ENCODE measurements at regions not wholly inside any gene's neighbourhood (a gene's known extent, or its start where the extent isn't known, plus 50 kb on each side); places are given as distances from the start of the nearest gene placed in this dataset.

DNA sequence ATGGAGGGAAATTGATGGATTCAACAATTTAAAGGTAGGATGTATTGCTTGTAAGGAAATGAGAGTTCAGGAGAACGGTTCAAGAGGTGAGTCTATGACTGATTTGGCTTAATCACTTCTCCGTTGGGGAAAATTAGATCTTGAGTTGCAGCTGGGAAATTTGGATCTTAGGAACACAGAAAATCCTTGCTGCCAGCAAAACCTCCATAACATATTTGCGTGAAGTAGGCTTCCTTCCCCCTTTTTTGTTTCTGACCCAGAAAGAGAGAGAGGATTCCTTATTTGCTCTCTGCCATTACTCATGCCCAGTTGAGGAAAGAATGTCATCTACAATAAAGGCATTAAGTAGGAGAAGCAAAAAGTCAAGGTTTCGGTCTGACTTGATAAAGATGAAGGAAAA, 73.5 kb upstream of the PDC start:
- TF ChIP-seq, protein P1, sequence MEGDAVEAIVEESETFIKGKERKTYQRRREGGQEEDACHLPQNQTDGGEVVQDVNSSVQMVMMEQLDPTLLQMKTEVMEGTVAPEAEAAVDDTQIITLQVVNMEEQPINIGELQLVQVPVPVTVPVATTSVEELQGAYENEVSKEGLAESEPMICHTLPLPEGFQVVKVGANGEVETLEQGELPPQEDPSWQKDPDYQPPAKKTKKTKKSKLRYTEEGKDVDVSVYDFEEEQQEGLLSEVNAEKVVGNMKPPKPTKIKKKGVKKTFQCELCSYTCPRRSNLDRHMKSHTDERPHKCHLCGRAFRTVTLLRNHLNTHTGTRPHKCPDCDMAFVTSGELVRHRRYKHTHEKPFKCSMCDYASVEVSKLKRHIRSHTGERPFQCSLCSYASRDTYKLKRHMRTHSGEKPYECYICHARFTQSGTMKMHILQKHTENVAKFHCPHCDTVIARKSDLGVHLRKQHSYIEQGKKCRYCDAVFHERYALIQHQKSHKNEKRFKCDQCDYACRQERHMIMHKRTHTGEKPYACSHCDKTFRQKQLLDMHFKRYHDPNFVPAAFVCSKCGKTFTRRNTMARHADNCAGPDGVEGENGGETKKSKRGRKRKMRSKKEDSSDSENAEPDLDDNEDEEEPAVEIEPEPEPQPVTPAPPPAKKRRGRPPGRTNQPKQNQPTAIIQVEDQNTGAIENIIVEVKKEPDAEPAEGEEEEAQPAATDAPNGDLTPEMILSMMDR (IDR thresholded peaks at IDR 0.05), result no peak
- TF ChIP-seq EP300 (IDR thresholded peaks at IDR 0.05), result no peak
